T-helper 2 cell treated with Interferon-gamma antibody and Interleukin-4, amounts not matched to agents 5 μg/mL and 100 μg/mL, for 36 hours (primary cell): ENCODE measurements at regions not wholly inside any gene's neighbourhood (a gene's known extent, or its start where the extent isn't known, plus 50 kb on each side); places are given as distances from the start of the nearest gene placed in this dataset.
"Not testable (repeated sequence)": the region's sequence is repeated elsewhere in the genome, so short reads cannot be mapped to it uniquely, and the experiment has no call there.

Experiments
- DNase-seq: peaks from one replicate; pipeline ENCODE4 v3.0.0; 2021; ENCODE audit warnings: low spot score
- H3K27ac Mint-ChIP-seq: one replicate; pipeline ENCODE4 v1.8.0; 2021; ENCODE audit warnings: mild to moderate bottlenecking, mixed read lengths
- H3K27me3 Mint-ChIP-seq: one replicate; pipeline ENCODE4 v1.8.0; 2021; ENCODE audit warnings: low read depth, mixed read lengths
- H3K36me3 Mint-ChIP-seq: one replicate; pipeline ENCODE4 v1.8.0; 2021; ENCODE audit warnings: low read depth, mixed read lengths
- H3K4me1 Mint-ChIP-seq: one replicate; pipeline ENCODE4 v1.8.0; 2021; ENCODE audit warnings: low read depth, mixed read lengths
- H3K4me3 Mint-ChIP-seq: one replicate; pipeline ENCODE4 v1.8.0; 2022; ENCODE audit warnings: mild to moderate bottlenecking, moderate library complexity, mixed read lengths
- H3K9me3 Mint-ChIP-seq: one replicate; pipeline ENCODE4 v1.8.0; 2021; ENCODE audit warnings: mixed read lengths

- not testable (repeated sequence) for H3K27me3 Mint-ChIP-seq
Observed at GRCh38 chr19:23984911-23985310, 70.2 kb downstream of the ZNF726 start.

GRCh38 chr19:23986623-23987022 is 71.9 kb downstream of the ZNF726 start:
- Mint-ChIP-seq H3K4me3 (no peak overlapping the region), H3K9me3 (peaks cover 68% of the 10 kb centered on the region), H3K27me3 (no peaks in the 10 kb centered on the region), H3K36me3 (no peaks in the 10 kb centered on the region), H3K4me1 (peaks cover 1% of the 10 kb centered on the region), H3K27ac (no peak overlapping the region)
- no peak for DNase-seq

More at GRCh38 chr19:23984911-23985310, 70.2 kb downstream of the ZNF726 start:
- H3K27ac Mint-ChIP-seq, H3K36me3 Mint-ChIP-seq, H3K4me1 Mint-ChIP-seq, DNase-seq, H3K4me3 Mint-ChIP-seq: not testable (repeated sequence)
- peaks cover 79% of the 10 kb centered on the region for H3K9me3 Mint-ChIP-seq

GRCh38 chr19:23991170-23991569 is 76.5 kb downstream of the ZNF726 start:
- no peaks in the 10 kb centered on the region for H3K36me3 Mint-ChIP-seq
- H3K9me3 Mint-ChIP-seq, result peaks cover 72% of the 10 kb centered on the region
- no peak overlapping the region for H3K27ac Mint-ChIP-seq
- H3K27me3 Mint-ChIP-seq, result no peaks in the 10 kb centered on the region
- no peak overlapping the region for H3K4me3 Mint-ChIP-seq
- no peak for DNase-seq
- H3K4me1 Mint-ChIP-seq, result peaks cover 5% of the 10 kb centered on the region

GRCh38 chr19:23992348-23992747 is 77.7 kb downstream of the ZNF726 start:
- H3K9me3 Mint-ChIP-seq, result peaks cover 73% of the 10 kb centered on the region
- H3K27me3 Mint-ChIP-seq, result no peaks in the 10 kb centered on the region
- H3K27ac Mint-ChIP-seq, result no peak overlapping the region
- no peaks in the 10 kb centered on the region for H3K36me3 Mint-ChIP-seq
- peaks cover 5% of the 10 kb centered on the region for H3K4me1 Mint-ChIP-seq
- no peak for DNase-seq
- H3K4me3 Mint-ChIP-seq, result no peak overlapping the region

GRCh38 chr19:23993440-23993839 is 78.8 kb downstream of the ZNF726 start:
- Mint-ChIP-seq H3K4me1 (peaks cover 5% of the 10 kb centered on the region), H3K4me3 (no peak overlapping the region), H3K9me3 (peaks cover 76% of the 10 kb centered on the region), H3K36me3 (no peaks in the 10 kb centered on the region), H3K27me3 (no peaks in the 10 kb centered on the region), H3K27ac (no peak overlapping the region)
- DNase-seq, result no peak

GRCh38 chr19:23996549-23996948 is 81.9 kb downstream of the ZNF726 start:
- H3K4me3 Mint-ChIP-seq, result no peak overlapping the region
- H3K4me1 Mint-ChIP-seq, result peaks cover 5% of the 10 kb centered on the region
- H3K9me3 Mint-ChIP-seq, result peaks cover 89% of the 10 kb centered on the region
- no peaks in the 10 kb centered on the region for H3K36me3 Mint-ChIP-seq
- H3K27ac Mint-ChIP-seq, result no peak overlapping the region
- no peaks in the 10 kb centered on the region for H3K27me3 Mint-ChIP-seq
- DNase-seq, result no peak

GRCh38 chr19:23998568-23998967 is 83.9 kb downstream of the ZNF726 start:
- Mint-ChIP-seq H3K27ac (no peak overlapping the region), H3K4me1 (no peaks in the 10 kb centered on the region), H3K4me3 (no peak overlapping the region), H3K36me3 (no peaks in the 10 kb centered on the region), H3K27me3 (no peaks in the 10 kb centered on the region), H3K9me3 (peaks cover 80% of the 10 kb centered on the region)
- no peak for DNase-seq

GRCh38 chr19:23999821-24000610 is 85.3 kb downstream of the ZNF726 start:
- no peak overlapping the region for H3K27ac Mint-ChIP-seq
- H3K36me3 Mint-ChIP-seq, result no peaks in the 10 kb centered on the region
- no peaks in the 10 kb centered on the region for H3K4me1 Mint-ChIP-seq
- no peak for DNase-seq
- no peaks in the 10 kb centered on the region for H3K27me3 Mint-ChIP-seq
- H3K9me3 Mint-ChIP-seq, result peaks cover 73% of the 10 kb centered on the region
- H3K4me3 Mint-ChIP-seq, result no peak overlapping the region

GRCh38 chr19:24000656-24001055 is 86.0 kb downstream of the ZNF726 start:
- H3K27me3 Mint-ChIP-seq, result no peaks in the 10 kb centered on the region
- peaks cover 72% of the 10 kb centered on the region for H3K9me3 Mint-ChIP-seq
- no peaks in the 10 kb centered on the region for H3K36me3 Mint-ChIP-seq
- H3K4me3 Mint-ChIP-seq, result no peak overlapping the region
- no peak for DNase-seq
- no peak overlapping the region for H3K27ac Mint-ChIP-seq
- H3K4me1 Mint-ChIP-seq, result no peaks in the 10 kb centered on the region

- H3K27ac Mint-ChIP-seq, result no peak overlapping the region
- H3K27me3 Mint-ChIP-seq, result no peaks in the 10 kb centered on the region
- no peaks in the 10 kb centered on the region for H3K36me3 Mint-ChIP-seq
- no peak overlapping the region for H3K4me3 Mint-ChIP-seq
- no peaks in the 10 kb centered on the region for H3K4me1 Mint-ChIP-seq
- DNase-seq, result no peak
- H3K9me3 Mint-ChIP-seq, result peaks cover 66% of the 10 kb centered on the region
Observed at GRCh38 chr19:24002256-24002945, 84.6 kb upstream of the ZNF254 start.

- Mint-ChIP-seq H3K27me3 (no peaks in the 10 kb centered on the region), H3K4me1 (no peaks in the 10 kb centered on the region), H3K9me3 (peaks cover 59% of the 10 kb centered on the region), H3K4me3 (no peak overlapping the region), H3K36me3 (no peaks in the 10 kb centered on the region), H3K27ac (no peak overlapping the region)
- no peak for DNase-seq
Observed at GRCh38 chr19:24003537-24003936, 83.5 kb upstream of the ZNF254 start.

GRCh38 chr19:24004166-24004565 is 82.8 kb upstream of the ZNF254 start:
- H3K36me3 Mint-ChIP-seq, result no peaks in the 10 kb centered on the region
- DNase-seq, result no peak
- no peaks in the 10 kb centered on the region for H3K4me1 Mint-ChIP-seq
- no peak overlapping the region for H3K4me3 Mint-ChIP-seq
- no peak overlapping the region for H3K27ac Mint-ChIP-seq
- no peaks in the 10 kb centered on the region for H3K27me3 Mint-ChIP-seq
- peaks cover 56% of the 10 kb centered on the region for H3K9me3 Mint-ChIP-seq

GRCh38 chr19:24029941-24030636 is 56.9 kb upstream of the ZNF254 start:
- Mint-ChIP-seq H3K27ac (no peak overlapping the region), H3K36me3 (peaks cover 6% of the 10 kb centered on the region), H3K4me1 (peaks cover 17% of the 10 kb centered on the region), H3K27me3 (no peaks in the 10 kb centered on the region), H3K9me3 (peaks cover 4% of the 10 kb centered on the region), H3K4me3 (no peak overlapping the region)
- no peak for DNase-seq

GRCh38 chr19:24032651-24033050 is 54.3 kb upstream of the ZNF254 start:
- Mint-ChIP-seq H3K27me3 (no peaks in the 10 kb centered on the region), H3K4me1 (peaks cover 20% of the 10 kb centered on the region), H3K9me3 (peaks cover 11% of the 10 kb centered on the region), H3K27ac (peak overlapping the region; percentile 97), H3K36me3 (peaks cover 22% of the 10 kb centered on the region), H3K4me3 (peak overlapping the region; percentile 100)
- DNase-seq, result no peak
